Upper lobe of left lung (tissue), 6 donors: ENCODE measurements at regions not wholly inside any gene's neighbourhood (a gene's known extent, or its start where the extent isn't known, plus 50 kb on each side); places are given as distances from the start of the nearest gene placed in this dataset.
"Not testable (repeated sequence)": the region's sequence is repeated elsewhere in the genome, so short reads cannot be mapped to it uniquely, and the experiment has no call there.

Experiments used
- ATAC-seq, 2 donors: fragments of 200-7000 bp; cut with Tn5 transposase; one replicate each; pipeline ENCODE4 v1.9.1; 2022; ENCODE audit warnings: mild to moderate bottlenecking in 2 of 2, moderate library complexity in 2 of 2; ENCODE audit not compliant: low FRiP score in 2 of 2
- DNase-seq, 2 donors: peaks; one replicate each; pipeline ENCODE4 v3.0.0-alpha.2; 2019 to 2020
- H3K27ac ChIP-seq, 4 donors: fragments of 200-600 bp; sonication (generic); one replicate each; pipeline ENCODE4 v1.5.1; 2016 to 2019
- H3K27me3 ChIP-seq, 4 donors: fragments of 200-600 bp; sonication (generic); one replicate each; pipeline ENCODE4 v1.5.1; 2017 to 2019
- H3K36me3 ChIP-seq, 4 donors: fragments of 200-600 bp; sonication (generic); one replicate each; pipeline ENCODE4 v1.5.1; 2016 to 2019
- H3K4me1 ChIP-seq, 4 donors: fragments of 200-600 bp; sonication (generic); one replicate each; pipeline ENCODE4 v1.5.1; 2018 to 2019
- H3K4me3 ChIP-seq, 4 donors: fragments of 200-600 bp; sonication (generic); one replicate each; pipeline ENCODE4 v1.5.1; 2017 to 2019; ENCODE audit warnings: mild to moderate bottlenecking in 2 of 4, moderate library complexity in 1 of 4
- H3K9me3 ChIP-seq, 4 donors: fragments of 200-600 bp; sonication (generic); one replicate each; pipeline ENCODE4 v1.5.1; 2018 to 2019
- EP300 ChIP-seq, 4 donors: sonication (generic); formaldehyde crosslinking; IDR thresholded peaks; one replicate each; pipeline ENCODE4 v1.5.1; 2017; ENCODE audit warnings: antibody characterized with exemption in 4 of 4, control low read depth in 2 of 4
- POLR2A ChIP-seq, 4 donors: fragments of 450-650 bp; IDR thresholded peaks; one replicate each; pipeline ENCODE4 v1.5.1; 2016 to 2017; ENCODE audit warnings: antibody characterized with exemption in 4 of 4, mild to moderate bottlenecking in 2 of 4
- POLR2AphosphoS5 ChIP-seq, 2 donors: sonication (generic); formaldehyde crosslinking; IDR thresholded peaks; one replicate each; pipeline ENCODE4 v1.5.1; 2017; ENCODE audit warnings: antibody characterized with exemption in 2 of 2
- WGBS, 2 donors: methylation state at CpG; one replicate each; pipeline ENCODE4 v1.1.5; 2017 to 2018; 5-methylcytosine and 5-hydroxymethylcytosine counted together
- TF ChIP-seq, protein P1 (sequence below), 6 experiments: fragments of 450-650 bp in 4 of 6; fragments of 200-600 bp in 2 of 6; sonication (generic) in 2 of 6; IDR thresholded peaks; one replicate each; pipeline ENCODE4 v1.5.1; 2016 to 2019; ENCODE audit warnings: antibody characterized with exemption in 6 of 6
- donor health status: DM: no; HTN: no; CAD: no; lungs with moderate emphysema.
- donor health status: DM: no; HTN: yes; CAD: no; lungs with severe emphysema.

DNA sequence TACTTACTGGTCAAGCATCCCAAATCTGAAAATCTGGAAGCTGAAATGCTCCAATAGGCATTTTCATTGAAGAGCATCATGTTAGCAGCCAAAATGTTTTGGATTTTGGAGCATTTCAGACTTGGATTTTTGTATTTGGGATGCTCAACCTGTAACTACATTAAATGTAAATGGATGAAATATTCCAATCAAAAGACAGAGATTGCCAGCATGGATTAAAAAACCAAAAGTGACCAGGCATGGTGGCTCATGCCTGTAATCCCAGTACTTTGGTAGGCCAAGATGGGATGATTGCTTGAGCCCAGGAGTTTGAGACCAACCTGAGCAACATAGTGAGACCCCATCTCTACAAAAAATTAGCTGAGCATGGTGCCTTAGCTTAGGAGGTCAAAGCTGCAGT lies 110.3 kb downstream of the URB2 start:
- no peak for TF ChIP-seq EP300 (IDR thresholded peaks at IDR 0.05)
- TF ChIP-seq POLR2AphosphoS5 (IDR thresholded peaks at IDR 0.05): no peak
- no peak for TF ChIP-seq POLR2A (IDR thresholded peaks at IDR 0.05)
- TF ChIP-seq, protein P1, sequence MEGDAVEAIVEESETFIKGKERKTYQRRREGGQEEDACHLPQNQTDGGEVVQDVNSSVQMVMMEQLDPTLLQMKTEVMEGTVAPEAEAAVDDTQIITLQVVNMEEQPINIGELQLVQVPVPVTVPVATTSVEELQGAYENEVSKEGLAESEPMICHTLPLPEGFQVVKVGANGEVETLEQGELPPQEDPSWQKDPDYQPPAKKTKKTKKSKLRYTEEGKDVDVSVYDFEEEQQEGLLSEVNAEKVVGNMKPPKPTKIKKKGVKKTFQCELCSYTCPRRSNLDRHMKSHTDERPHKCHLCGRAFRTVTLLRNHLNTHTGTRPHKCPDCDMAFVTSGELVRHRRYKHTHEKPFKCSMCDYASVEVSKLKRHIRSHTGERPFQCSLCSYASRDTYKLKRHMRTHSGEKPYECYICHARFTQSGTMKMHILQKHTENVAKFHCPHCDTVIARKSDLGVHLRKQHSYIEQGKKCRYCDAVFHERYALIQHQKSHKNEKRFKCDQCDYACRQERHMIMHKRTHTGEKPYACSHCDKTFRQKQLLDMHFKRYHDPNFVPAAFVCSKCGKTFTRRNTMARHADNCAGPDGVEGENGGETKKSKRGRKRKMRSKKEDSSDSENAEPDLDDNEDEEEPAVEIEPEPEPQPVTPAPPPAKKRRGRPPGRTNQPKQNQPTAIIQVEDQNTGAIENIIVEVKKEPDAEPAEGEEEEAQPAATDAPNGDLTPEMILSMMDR (IDR thresholded peaks at IDR 0.05): no peak
- Histone ChIP-seq H3K27me3 (no peaks in the 10 kb centered on the region), H3K27ac (no peak overlapping the region), H3K9me3 (peaks cover 9 to 19% (median 14%) of the 10 kb centered on the region in 4 donors), H3K4me3 (no peak overlapping the region), H3K36me3 (no peaks in the 10 kb centered on the region), H3K4me1 (no peaks in the 10 kb centered on the region)
- DNase-seq: no peak
- ATAC-seq: no peak

DNA sequence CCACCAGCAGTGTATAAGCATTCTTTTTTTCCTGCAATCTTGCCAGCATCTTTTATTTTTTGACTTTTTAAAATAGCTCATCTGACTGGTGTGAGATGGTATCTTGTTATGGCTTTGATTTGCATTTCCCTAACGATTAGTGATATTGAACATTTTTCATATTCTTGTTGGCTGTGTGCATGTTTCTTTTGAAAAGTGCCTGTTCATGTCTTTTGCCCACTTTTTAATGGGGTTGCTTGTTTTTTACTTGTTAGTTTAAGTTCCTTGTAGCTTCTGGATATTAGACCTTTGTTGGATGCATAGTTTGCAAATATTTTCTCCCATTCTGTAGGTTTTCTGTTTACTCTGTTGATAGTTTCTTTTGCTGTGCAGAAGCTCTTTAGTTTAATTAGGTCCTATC lies 116.6 kb downstream of the URB2 start:
- H3K27ac ChIP-seq, ATAC-seq, H3K4me3 ChIP-seq, H3K36me3 ChIP-seq, H3K9me3 ChIP-seq, DNase-seq, H3K27me3 ChIP-seq, H3K4me1 ChIP-seq: not testable (repeated sequence)
- 75 to 89% methylated on average over 1 of the region's 1 CpG for WGBS, 2 donors

DNA sequence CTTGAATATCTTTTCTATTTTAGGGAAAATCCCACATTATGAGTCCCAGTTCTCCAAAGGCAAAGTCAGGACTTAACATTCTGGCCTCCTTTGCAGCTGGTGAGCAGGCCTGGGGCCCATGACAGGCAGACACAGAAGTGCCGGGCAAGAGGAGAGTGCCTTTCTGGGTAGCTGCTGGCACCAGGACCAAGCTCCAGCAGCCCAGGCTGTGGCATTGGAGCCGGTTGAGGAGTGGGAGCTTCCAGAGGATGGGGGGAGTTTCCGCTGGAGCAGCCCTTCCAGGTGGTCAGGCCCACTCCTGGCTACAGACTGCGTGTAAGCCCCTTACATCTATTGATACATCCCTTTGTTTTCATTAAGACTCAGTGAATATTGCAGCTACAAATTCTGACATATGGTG lies 123.9 kb downstream of the URB2 start:
- WGBS, 2 donors: 88 to 99% methylated on average over 3 to 4 of the region's 4 CpGs
- Histone ChIP-seq H3K4me3 (no peak overlapping the region), H3K36me3 (no peaks in the 10 kb centered on the region), H3K4me1 (no peaks in the 10 kb centered on the region), H3K9me3 (no peaks in the 10 kb centered on the region), H3K27me3 (no peaks in the 10 kb centered on the region), H3K27ac (no peak overlapping the region)
- DNase-seq (peak in 1 of 2 donors; percentile 8), ATAC-seq (no peak)
- TF ChIP-seq POLR2AphosphoS5 (IDR thresholded peaks at IDR 0.05) (no peak), POLR2A (IDR thresholded peaks at IDR 0.05) (no peak), EP300 (IDR thresholded peaks at IDR 0.05) (no peak)
- TF ChIP-seq, protein P1 (IDR thresholded peaks at IDR 0.05): no peak

DNA sequence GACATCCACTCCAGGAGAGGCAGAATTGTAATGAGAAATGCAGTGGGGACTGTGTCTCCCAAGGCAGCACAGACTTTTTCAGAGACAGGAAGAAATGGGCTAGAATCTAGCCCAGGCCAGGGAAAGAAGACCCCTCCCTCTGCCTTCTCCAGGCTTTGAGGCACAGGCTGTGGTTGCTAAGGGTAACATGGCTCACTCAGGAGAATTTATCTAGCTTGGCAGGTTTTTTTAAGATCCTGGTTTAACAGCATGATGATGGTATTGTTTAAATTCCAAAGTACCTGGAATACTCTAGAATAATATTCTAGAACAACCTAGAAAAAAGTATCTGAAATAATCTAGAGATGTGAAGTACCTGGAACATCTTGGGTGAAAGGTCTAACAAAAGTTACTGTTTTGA lies 125.6 kb downstream of the URB2 start:
- no peaks in the 10 kb centered on the region for H3K36me3 ChIP-seq
- H3K4me3 ChIP-seq: no peak overlapping the region
- TF ChIP-seq POLR2A (IDR thresholded peaks at IDR 0.05): no peak
- no peaks in the 10 kb centered on the region for H3K4me1 ChIP-seq
- ATAC-seq (no peak), DNase-seq (no peak)
- H3K27me3 ChIP-seq: no peaks in the 10 kb centered on the region
- H3K9me3 ChIP-seq: peaks cover 0 to under 1% (median 0%) of the 10 kb centered on the region in 4 donors
- no peak overlapping the region for H3K27ac ChIP-seq

DNA sequence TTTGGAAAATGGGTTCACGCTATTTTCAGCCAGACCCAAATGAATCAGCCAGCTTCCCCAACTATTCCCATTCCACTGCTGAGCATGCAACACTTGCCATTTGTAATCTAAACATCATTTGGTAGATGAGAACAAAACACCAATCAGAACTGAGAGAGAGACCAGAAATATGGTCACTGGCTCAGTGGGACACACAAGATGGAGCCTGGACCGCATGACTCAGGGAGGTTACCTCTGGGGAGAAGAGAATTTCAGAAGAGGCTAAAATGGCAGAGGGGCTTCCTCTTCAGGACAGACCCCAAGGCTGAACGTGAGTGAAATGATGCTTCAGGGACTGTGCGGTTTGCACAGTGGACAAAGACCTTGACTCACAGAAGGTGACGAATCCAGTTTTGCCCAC lies 126.6 kb downstream of the URB2 start:
- 94 to 99% methylated on average over 5 of the region's 5 CpGs for whole genome bisulfite sequencing, 2 donors
- H3K27ac ChIP-seq: no peak overlapping the region
- no peaks in the 10 kb centered on the region for H3K4me1 ChIP-seq
- ATAC-seq (no peak), DNase-seq (no peak)
- no peaks in the 10 kb centered on the region for H3K36me3 ChIP-seq
- no peaks in the 10 kb centered on the region for H3K27me3 ChIP-seq
- H3K4me3 ChIP-seq: no peak overlapping the region
- H3K9me3 ChIP-seq: peaks cover 0 to 6% (median 2%) of the 10 kb centered on the region in 4 donors
- no peak for TF ChIP-seq POLR2A (IDR thresholded peaks at IDR 0.05)
- no peak for TF ChIP-seq POLR2AphosphoS5 (IDR thresholded peaks at IDR 0.05)
- no peak for TF ChIP-seq EP300 (IDR thresholded peaks at IDR 0.05)
- TF ChIP-seq, protein P1 (IDR thresholded peaks at IDR 0.05): no peak

DNA sequence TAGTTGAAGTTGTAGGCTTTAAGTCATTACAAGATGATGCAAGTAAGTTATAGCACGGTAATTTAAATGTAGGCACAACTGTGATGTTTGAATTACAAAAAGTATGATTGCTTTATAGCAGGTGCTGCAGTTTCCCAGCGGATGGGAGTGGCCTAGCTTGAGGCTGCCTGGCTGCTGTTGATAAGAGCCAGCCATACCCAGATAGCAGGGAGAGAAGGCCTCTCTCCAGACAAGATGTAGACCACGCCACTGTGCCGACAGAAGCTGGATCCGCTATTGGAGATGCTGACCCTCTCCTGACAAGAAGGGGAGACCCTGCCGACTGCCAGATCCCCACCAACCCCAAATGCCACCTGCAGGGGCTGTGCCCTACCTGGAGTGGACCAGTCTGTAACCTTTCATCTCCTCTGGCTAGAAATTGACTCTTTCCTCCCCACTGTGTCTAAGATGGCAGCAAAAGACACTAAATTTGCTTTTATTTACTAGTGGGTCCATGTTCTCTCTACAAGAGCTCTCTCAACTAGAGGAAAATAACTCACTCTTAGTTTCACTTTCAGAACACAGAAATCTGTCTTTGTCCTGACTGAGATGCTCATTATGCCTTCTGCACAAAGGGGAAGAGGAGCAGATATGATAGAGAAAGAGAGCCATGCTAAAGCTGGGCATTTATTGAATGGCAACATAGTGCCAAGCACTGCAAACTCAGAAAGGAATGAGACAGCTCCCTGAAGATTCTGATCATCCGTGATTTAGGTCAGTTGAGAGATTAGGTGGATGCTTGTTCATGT lies 127.9 kb downstream of the URB2 start:
- Histone ChIP-seq H3K4me3 (no peak overlapping the region), H3K36me3 (no peaks in the 10 kb centered on the region), H3K9me3 (peaks cover 0 to 7% (median 2%) of the 10 kb centered on the region in 4 donors), H3K27me3 (no peaks in the 10 kb centered on the region), H3K4me1 (no peaks in the 10 kb centered on the region), H3K27ac (no peak overlapping the region)
- no peak for TF ChIP-seq EP300 (IDR thresholded peaks at IDR 0.05)
- no peak for TF ChIP-seq POLR2A (IDR thresholded peaks at IDR 0.05)
- no peak for TF ChIP-seq POLR2AphosphoS5 (IDR thresholded peaks at IDR 0.05)
- TF ChIP-seq, protein P1 (IDR thresholded peaks at IDR 0.05): no peak
- DNase-seq (no peak), ATAC-seq (no peak)
- 67% methylated on average over 7 of the region's 7 CpGs for WGBS, 2 donors
